Activated CD8-positive, alpha-beta memory T cell treated with anti-CD3 and anti-CD28 coated beads, Interleukin-2, amount 50 U/mL, for 48 hours (primary cell): ENCODE measurements at regions not wholly inside any gene's neighbourhood (a gene's known extent, or its start where the extent isn't known, plus 50 kb on each side); places are given as distances from the start of the nearest gene placed in this dataset.
A peak's percentile ranks its signal among the peaks of the same experiment; 100 is the strongest.

ENCODE experiments used
- DNase-seq: peaks from one replicate; pipeline ENCODE4 v3.0.0-alpha.2; 2020

- DNase-seq, result no peak
These were observed 920.1 kb downstream of the BRD1 start for GRCh38 chr22:48907591-48907990.

GRCh38 chr22:48906216-48906835, 921.3 kb downstream of the BRD1 start:
- no peak for DNase-seq

- no peak for DNase-seq
These were observed 922.3 kb downstream of the BRD1 start for GRCh38 chr22:48905206-48905975.

GRCh38 chr22:48902983-48903650, 924.6 kb downstream of the BRD1 start:
- DNase-seq, result peak; percentile 1

- DNase-seq, result no peak
These were observed 925.4 kb downstream of the BRD1 start for GRCh38 chr22:48902001-48902869.

- no peak for DNase-seq
These were observed 926.3 kb downstream of the BRD1 start for GRCh38 chr22:48901324-48901723.

- no peak for DNase-seq
These were observed 927.0 kb downstream of the BRD1 start for GRCh38 chr22:48900626-48901025.

- DNase-seq, result no peak
These were observed 927.4 kb downstream of the BRD1 start for GRCh38 chr22:48900327-48900597.

GRCh38 chr22:48899523-48900326, 927.9 kb downstream of the BRD1 start:
- DNase-seq, result peak; percentile 12

- no peak for DNase-seq
These were observed 929.0 kb downstream of the BRD1 start for GRCh38 chr22:48898524-48899250.

- no peak for DNase-seq
These were observed 929.9 kb downstream of the BRD1 start for GRCh38 chr22:48897645-48898370.

- DNase-seq, result no peak
These were observed 930.7 kb downstream of the BRD1 start for GRCh38 chr22:48896766-48897644.

GRCh38 chr22:48895831-48896765, 931.6 kb downstream of the BRD1 start:
- no peak for DNase-seq

GRCh38 chr22:48895336-48895735, 932.3 kb downstream of the BRD1 start:
- no peak for DNase-seq

- no peak for DNase-seq
These were observed 932.8 kb downstream of the BRD1 start for GRCh38 chr22:48894804-48895250.

- no peak for DNase-seq
These were observed 933.5 kb downstream of the BRD1 start for GRCh38 chr22:48894064-48894671.

- DNase-seq, result no peak
These were observed 934.2 kb downstream of the BRD1 start for GRCh38 chr22:48893288-48894063.
